Endodermal cell (in vitro differentiated cells): ENCODE measurements at regions not wholly inside any gene's neighbourhood (a gene's known extent, or its start where the extent isn't known, plus 50 kb on each side); places are given as distances from the start of the nearest gene placed in this dataset.
A peak's percentile ranks its signal among the peaks of the same experiment; 100 is the strongest.

Experiments
- DNase-seq: peaks from one replicate; pipeline ENCODE4 v3.0.0-alpha.2; 2017
- H3K27ac ChIP-seq: 2 replicates; pipeline ENCODE4 v1.5.1; 2013; ENCODE audit warnings: mild to moderate bottlenecking, low read depth, low read length, moderate library complexity
- H3K27me3 ChIP-seq: 2 replicates; pipeline ENCODE4 v1.6.1; 2013; ENCODE audit warnings: mild to moderate bottlenecking, low read length, moderate library complexity; ENCODE audit not compliant: insufficient read depth, control insufficient read depth, poor library complexity, severe bottlenecking
- H3K36me3 ChIP-seq: 2 replicates; pipeline ENCODE4 v1.7.0; 2013; ENCODE audit warnings: mild to moderate bottlenecking, low read length, moderate library complexity; ENCODE audit not compliant: control insufficient read depth, insufficient read depth
- H3K4me1 ChIP-seq: one replicate; pipeline ENCODE4 v1.7.0; 2013; ENCODE audit warnings: low read length; ENCODE audit not compliant: control insufficient read depth, insufficient read depth
- H3K4me3 ChIP-seq: 2 replicates; pipeline ENCODE4 v1.5.1; 2013; ENCODE audit warnings: mild to moderate bottlenecking, low read length, moderate library complexity
- H3K9ac ChIP-seq: 2 replicates; pipeline ENCODE4 v1.6.1; 2013; ENCODE audit warnings: mild to moderate bottlenecking, low read length, moderate library complexity; ENCODE audit not compliant: poor library complexity, severe bottlenecking; ENCODE audit errors: extremely low read depth
- H3K9me3 ChIP-seq: 2 replicates; pipeline ENCODE4 v1.6.1; 2013; ENCODE audit warnings: mild to moderate bottlenecking, low read length, moderate library complexity; ENCODE audit not compliant: control insufficient read depth
- H3K27ac Mint-ChIP-seq: 2 replicates; pipeline ENCODE4 v1.8.0; 2020; ENCODE audit warnings: mixed read lengths
- H3K27me3 Mint-ChIP-seq: 2 replicates; pipeline ENCODE4 v1.8.0; 2021; ENCODE audit warnings: mild to moderate bottlenecking, mixed read lengths; ENCODE audit not compliant: insufficient read depth
- H3K36me3 Mint-ChIP-seq: 2 replicates; pipeline ENCODE4 v1.8.0; 2020; ENCODE audit warnings: low read depth, mixed read lengths
- H3K4me1 Mint-ChIP-seq: 2 replicates; pipeline ENCODE4 v1.8.0; 2020; ENCODE audit warnings: mixed read lengths
- H3K4me3 Mint-ChIP-seq: 2 replicates; pipeline ENCODE4 v1.8.0; 2020; ENCODE audit warnings: mild to moderate bottlenecking, moderate library complexity, mixed read lengths
- H3K9me3 Mint-ChIP-seq: 2 replicates; pipeline ENCODE4 v1.8.0; 2020; ENCODE audit warnings: mild to moderate bottlenecking, mixed read lengths
- CTCF ChIP-seq: fragments of 200-600 bp; sonication (generic); conservative IDR thresholded peaks from 2 replicates; pipeline ENCODE4 v1.5.0; 2021; ENCODE audit warnings: antibody characterized with exemption, mild to moderate bottlenecking
- WGBS, 2 experiments: methylation state at CpG; one replicate each; pipeline versions ENCODE4 v1.1.5 to v1.1.7; 2013; ENCODE audit warnings: missing lambda C conversion rate in 2 of 2, mixed read lengths in 1 of 2; ENCODE audit not compliant: insufficient coverage in 1 of 2, insufficient read length in 1 of 2; 5-methylcytosine and 5-hydroxymethylcytosine counted together

- Mint-ChIP-seq H3K27ac (no peak overlapping the region), H3K36me3 (no peaks in the 10 kb centered on the region), H3K9me3 (peaks cover 5% of the 10 kb centered on the region), H3K4me1 (peaks cover 15% of the 10 kb centered on the region), H3K4me3 (no peak overlapping the region), H3K27me3 (peaks cover 8% of the 10 kb centered on the region)
- no peak for TF ChIP-seq CTCF
- no peak overlapping the region for H3K27ac ChIP-seq
- WGBS, 2 experiments, result 84 to 86% methylated on average over 9 to 20 of the region's 21 CpGs
- no peaks in the 10 kb centered on the region for H3K9me3 ChIP-seq
- no peaks in the 10 kb centered on the region for H3K27me3 ChIP-seq
- no peak overlapping the region for H3K4me3 ChIP-seq
- no peak for DNase-seq
- H3K36me3 ChIP-seq, result no peaks in the 10 kb centered on the region
- H3K9ac ChIP-seq, result no peak overlapping the region
- H3K4me1 ChIP-seq, result peaks cover 4% of the 10 kb centered on the region
Observed at GRCh38 chr2:9752441-9753275, 90.6 kb upstream of the TAF1B start.

DNA sequence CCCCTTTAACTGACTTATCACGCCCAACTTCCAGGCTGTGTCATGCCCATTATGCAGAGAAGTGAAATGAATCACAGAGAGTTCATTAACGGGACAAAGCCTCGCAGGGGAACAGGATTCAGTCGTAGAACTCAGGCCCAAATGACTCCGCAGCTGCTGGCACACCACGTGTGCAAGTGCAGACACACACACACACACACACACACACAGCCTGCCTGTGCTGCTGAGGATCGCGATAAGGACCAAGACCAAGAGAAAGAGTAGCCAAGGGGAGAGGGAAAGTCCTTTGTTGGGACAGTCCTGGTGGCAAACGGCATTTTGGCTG lies 90.0 kb upstream of the TAF1B start:
- no peaks in the 10 kb centered on the region for H3K27me3 ChIP-seq
- Mint-ChIP-seq H3K27me3 (peaks cover 8% of the 10 kb centered on the region), H3K4me3 (no peak overlapping the region), H3K36me3 (no peaks in the 10 kb centered on the region), H3K9me3 (peaks cover 5% of the 10 kb centered on the region), H3K27ac (no peak overlapping the region), H3K4me1 (peaks cover 21% of the 10 kb centered on the region)
- no peaks in the 10 kb centered on the region for H3K36me3 ChIP-seq
- no peak overlapping the region for H3K4me3 ChIP-seq
- H3K27ac ChIP-seq, result no peak overlapping the region
- no peak overlapping the region for H3K9ac ChIP-seq
- DNase-seq, result peak; percentile 64
- WGBS, 2 experiments, result 47 to 63% methylated on average over 4 to 9 of the region's 9 CpGs
- TF ChIP-seq CTCF, result no peak
- peaks cover 5% of the 10 kb centered on the region for H3K4me1 ChIP-seq
- H3K9me3 ChIP-seq, result no peaks in the 10 kb centered on the region

GRCh38 chr2:9753665-9754531 lies 89.4 kb upstream of the TAF1B start:
- Mint-ChIP-seq H3K4me1 (peaks cover 26% of the 10 kb centered on the region), H3K36me3 (no peaks in the 10 kb centered on the region), H3K4me3 (no peak overlapping the region), H3K9me3 (peaks cover 5% of the 10 kb centered on the region), H3K27me3 (peaks cover 13% of the 10 kb centered on the region), H3K27ac (no peak overlapping the region)
- H3K36me3 ChIP-seq, result no peaks in the 10 kb centered on the region
- no peaks in the 10 kb centered on the region for H3K9me3 ChIP-seq
- peaks cover 5% of the 10 kb centered on the region for H3K4me1 ChIP-seq
- H3K9ac ChIP-seq, result no peak overlapping the region
- H3K4me3 ChIP-seq, result no peak overlapping the region
- 60 to 77% methylated on average over 16 to 36 of the region's 36 CpGs for WGBS, 2 experiments
- peak; percentile 67 for DNase-seq
- H3K27ac ChIP-seq, result no peak overlapping the region
- TF ChIP-seq CTCF, result no peak
- no peaks in the 10 kb centered on the region for H3K27me3 ChIP-seq
